ENCODE measurements at regions not wholly inside any gene's neighbourhood (a gene's known extent, or its start where the extent isn't known, plus 50 kb on each side); places are given as distances from the start of the nearest gene placed in this dataset.

GRCh38 chr5:97778451-97778850, 595.4 kb upstream of the RIOK2 start:
- Mint-ChIP-seq H3K27me3 (ENCODE audit: low read depth) (no peaks in the 10 kb centered on the region), H3K9me3 (peaks cover 13% of the 10 kb centered on the region), H3K27ac (no peak overlapping the region), H3K36me3 (ENCODE audit: low read depth) (no peaks in the 10 kb centered on the region), H3K4me3 (no peak overlapping the region), H3K4me1 (no peaks in the 10 kb centered on the region)
- TF ChIP-seq CTCF (IDR thresholded peaks at IDR 0.05; ENCODE audit: unreplicated experiment in 3 of 3): no peak

GRCh38 chr5:97788369-97788768, 605.3 kb upstream of the RIOK2 start:
- no peaks in the 10 kb centered on the region for H3K36me3 Mint-ChIP-seq (ENCODE audit: low read depth)
- no peak overlapping the region for H3K27ac Mint-ChIP-seq
- TF ChIP-seq CTCF (IDR thresholded peaks at IDR 0.05; ENCODE audit: unreplicated experiment in 3 of 3): no peak
- H3K9me3 Mint-ChIP-seq: peaks cover 2% of the 10 kb centered on the region
- H3K27me3 Mint-ChIP-seq (ENCODE audit: low read depth): no peaks in the 10 kb centered on the region
- H3K4me1 Mint-ChIP-seq: no peaks in the 10 kb centered on the region
- no peak overlapping the region for H3K4me3 Mint-ChIP-seq

GRCh38 chr5:97797994-97798451, 615.0 kb upstream of the RIOK2 start:
- H3K9me3 Mint-ChIP-seq: peaks cover 3% of the 10 kb centered on the region
- no peaks in the 10 kb centered on the region for H3K4me1 Mint-ChIP-seq

GRCh38 chr5:97801461-97801860, 618.4 kb upstream of the RIOK2 start:
- Mint-ChIP-seq H3K27me3 (ENCODE audit: low read depth) (no peaks in the 10 kb centered on the region), H3K4me3 (no peak overlapping the region), H3K9me3 (peaks cover 8% of the 10 kb centered on the region), H3K4me1 (no peaks in the 10 kb centered on the region), H3K27ac (no peak overlapping the region), H3K36me3 (ENCODE audit: low read depth) (no peaks in the 10 kb centered on the region)
- no peak for TF ChIP-seq CTCF (IDR thresholded peaks at IDR 0.05; ENCODE audit: unreplicated experiment in 3 of 3)

More at GRCh38 chr5:97797994-97798451, 615.0 kb upstream of the RIOK2 start:
- Mint-ChIP-seq H3K27ac (no peak overlapping the region), H3K27me3 (ENCODE audit: low read depth) (no peaks in the 10 kb centered on the region), H3K36me3 (ENCODE audit: low read depth) (no peaks in the 10 kb centered on the region), H3K4me3 (no peak overlapping the region)
- TF ChIP-seq CTCF (IDR thresholded peaks at IDR 0.05; ENCODE audit: unreplicated experiment in 3 of 3): no peak

GRCh38 chr5:97820138-97820537, 637.1 kb upstream of the RIOK2 start:
- no peak for TF ChIP-seq CTCF (IDR thresholded peaks at IDR 0.05; ENCODE audit: unreplicated experiment in 3 of 3)
- peaks cover 3% of the 10 kb centered on the region for H3K27me3 Mint-ChIP-seq (ENCODE audit: low read depth)
- H3K4me1 Mint-ChIP-seq: no peaks in the 10 kb centered on the region
- H3K27ac Mint-ChIP-seq: no peak overlapping the region
- H3K36me3 Mint-ChIP-seq (ENCODE audit: low read depth): no peaks in the 10 kb centered on the region
- H3K9me3 Mint-ChIP-seq: peaks cover 5% of the 10 kb centered on the region
- no peak overlapping the region for H3K4me3 Mint-ChIP-seq

GRCh38 chr5:97832645-97833296, 649.7 kb upstream of the RIOK2 start:
- Mint-ChIP-seq H3K4me1 (no peaks in the 10 kb centered on the region), H3K27ac (no peak overlapping the region), H3K9me3 (no peaks in the 10 kb centered on the region), H3K36me3 (ENCODE audit: low read depth) (no peaks in the 10 kb centered on the region), H3K4me3 (no peak overlapping the region), H3K27me3 (ENCODE audit: low read depth) (no peaks in the 10 kb centered on the region)
- TF ChIP-seq CTCF (IDR thresholded peaks at IDR 0.05; ENCODE audit: unreplicated experiment in 3 of 3): no peak
